HG03103 (cell line): ENCODE measurements at regions not wholly inside any gene's neighbourhood (a gene's known extent, or its start where the extent isn't known, plus 50 kb on each side); places are given as distances from the start of the nearest gene placed in this dataset.
"Not testable (repeated sequence)": the region's sequence is repeated elsewhere in the genome, so short reads cannot be mapped to it uniquely, and the experiment has no call there.

Source experiments
- ATAC-seq: cut with Tn5 transposase; IDR thresholded peaks from one replicate; pipeline ENCODE4 v1.9.1; 2021; ENCODE audit warnings: low read depth; ENCODE audit not compliant: unreplicated experiment

GRCh38 chr2:150222379-150222778, 265.1 kb downstream of the RND3 start:
- no peak for ATAC-seq

GRCh38 chr2:150219861-150220260, 267.6 kb downstream of the RND3 start:
- ATAC-seq, result no peak

GRCh38 chr2:150215041-150215440, 272.4 kb downstream of the RND3 start:
- no peak for ATAC-seq

- no peak for ATAC-seq
Measured at GRCh38 chr2:150214626-150215025, 272.8 kb downstream of the RND3 start.

- no peak for ATAC-seq
Measured at GRCh38 chr2:150212722-150213171, 274.7 kb downstream of the RND3 start.

GRCh38 chr2:150211164-150211631, 276.3 kb downstream of the RND3 start:
- no peak for ATAC-seq

- no peak for ATAC-seq
Measured at GRCh38 chr2:150209746-150210145, 277.7 kb downstream of the RND3 start.

- no peak for ATAC-seq
Measured at GRCh38 chr2:150208689-150209088, 278.8 kb downstream of the RND3 start.

- no peak for ATAC-seq
Measured at GRCh38 chr2:150207979-150208378, 279.5 kb downstream of the RND3 start.

- no peak for ATAC-seq
Measured at GRCh38 chr2:150204451-150204850, 283.0 kb downstream of the RND3 start.

- not testable (repeated sequence) for ATAC-seq
Measured at GRCh38 chr2:150194816-150195215, 292.7 kb downstream of the RND3 start.

- ATAC-seq, result no peak
Measured at GRCh38 chr2:150192701-150193100, 294.8 kb downstream of the RND3 start.

GRCh38 chr2:150191349-150191748, 296.1 kb downstream of the RND3 start:
- ATAC-seq, result no peak

- no peak for ATAC-seq
Measured at GRCh38 chr2:150190546-150190945, 296.9 kb downstream of the RND3 start.

- no peak for ATAC-seq
Measured at GRCh38 chr2:150188800-150189199, 298.7 kb downstream of the RND3 start.

- ATAC-seq, result no peak
Measured at GRCh38 chr2:150188177-150188576, 299.3 kb downstream of the RND3 start.

- no peak for ATAC-seq
Measured at GRCh38 chr2:150182566-150183235, 304.8 kb downstream of the RND3 start.

- ATAC-seq, result no peak
Measured at GRCh38 chr2:150178591-150178990, 308.9 kb downstream of the RND3 start.

- ATAC-seq, result no peak
Measured at GRCh38 chr2:150174971-150175421, 312.5 kb downstream of the RND3 start.

GRCh38 chr2:150174056-150174805, 313.2 kb downstream of the RND3 start:
- ATAC-seq, result no peak

- no peak for ATAC-seq
Measured at GRCh38 chr2:150171065-150171548, 316.4 kb downstream of the RND3 start.

GRCh38 chr2:150169237-150169629, 318.2 kb downstream of the RND3 start:
- ATAC-seq, result no peak
